Hepatocyte (in vitro differentiated cells): ENCODE measurements at regions not wholly inside any gene's neighbourhood (a gene's known extent, or its start where the extent isn't known, plus 50 kb on each side); places are given as distances from the start of the nearest gene placed in this dataset.

ENCODE experiments used
- DNase-seq: peaks from one replicate; pipeline ENCODE4 v3.0.0-alpha.2; 2016; ENCODE audit warnings: low spot score
- H2AFZ ChIP-seq: fragments of 200-600 bp; sonication (generic); 2 replicates; pipeline ENCODE4 v1.6.0; 2016; ENCODE audit warnings: antibody characterized with exemption, mild to moderate bottlenecking
- H3K27ac ChIP-seq: fragments of 200-600 bp; sonication (generic); 2 replicates; pipeline ENCODE4 v1.5.1; 2016; ENCODE audit warnings: mild to moderate bottlenecking
- H3K27me3 ChIP-seq: fragments of 200-600 bp; sonication (generic); 2 replicates; pipeline ENCODE4 v1.6.1; 2016
- H3K36me3 ChIP-seq: fragments of 200-600 bp; sonication (generic); replicated peaks from 2 replicates; pipeline ENCODE4 v1.5.1; 2016; ENCODE audit warnings: low read depth; ENCODE audit not compliant: insufficient read depth
- H3K4me1 ChIP-seq: fragments of 200-600 bp; sonication (generic); 2 replicates; pipeline ENCODE4 v1.5.1; 2016; ENCODE audit warnings: mild to moderate bottlenecking, moderate library complexity; ENCODE audit not compliant: insufficient read depth
- H3K4me2 ChIP-seq: fragments of 200-600 bp; sonication (generic); 2 replicates; pipeline ENCODE4 v1.6.0; 2016
- H3K4me3 ChIP-seq: fragments of 200-600 bp; sonication (generic); 2 replicates; pipeline ENCODE4 v1.5.1; 2016; ENCODE audit warnings: mild to moderate bottlenecking
- H3K79me2 ChIP-seq: fragments of 200-600 bp; sonication (generic); 2 replicates; pipeline ENCODE4 v1.6.0; 2017; ENCODE audit warnings: mild to moderate bottlenecking
- H3K9me2 ChIP-seq: fragments of 200-600 bp; sonication (generic); replicated peaks from 2 replicates; pipeline ENCODE4 v1.6.0; 2017; ENCODE audit warnings: mild to moderate bottlenecking; ENCODE audit not compliant: insufficient read depth
- H3K9me3 ChIP-seq: fragments of 200-600 bp; sonication (generic); 2 replicates; pipeline ENCODE4 v1.5.1; 2016; ENCODE audit warnings: low read depth, mild to moderate bottlenecking
- H4K20me1 ChIP-seq: fragments of 200-600 bp; sonication (generic); 2 replicates; pipeline ENCODE4 v1.6.0; 2016; ENCODE audit warnings: mild to moderate bottlenecking; ENCODE audit not compliant: insufficient read depth, poor library complexity, severe bottlenecking
- CTCF ChIP-seq: fragments of 200-600 bp; sonication (generic); IDR thresholded peaks from 2 replicates; pipeline ENCODE4 v1.5.1; 2016; ENCODE audit warnings: antibody characterized with exemption, mild to moderate bottlenecking; ENCODE audit not compliant: poor library complexity
- EZH2 ChIP-seq: fragments of 200-600 bp; sonication (generic); IDR thresholded peaks from 2 replicates; pipeline ENCODE4 v1.6.1; 2016; ENCODE audit warnings: antibody characterized with exemption, mild to moderate bottlenecking, borderline replicate concordance
- EZH2phosphoT487 ChIP-seq: fragments of 200-600 bp; sonication (generic); IDR thresholded peaks from one replicate; pipeline ENCODE4 v1.6.1; 2018; ENCODE audit warnings: antibody characterized with exemption, mild to moderate bottlenecking, low read depth, moderate library complexity; ENCODE audit not compliant: unreplicated experiment, severe bottlenecking
- WGBS: methylation state at CpG from one replicate; pipeline ENCODE4 v1.1.6; 2016; ENCODE audit warnings: low lambda C conversion rate; ENCODE audit errors: missing lambda C conversion rate; 5-methylcytosine and 5-hydroxymethylcytosine counted together

GRCh38 chr1:38693759-38694158 is 165.8 kb downstream of the RRAGC start:
- TF ChIP-seq EZH2 = no peak
- no peak for TF ChIP-seq CTCF
- TF ChIP-seq EZH2phosphoT487 = no peak
- Histone ChIP-seq H3K4me3 (no peak overlapping the region), H2AFZ (no peak overlapping the region), H3K79me2 (no peaks in the 10 kb centered on the region), H3K9me3 (no peaks in the 10 kb centered on the region), H3K9me2 (no peaks in the 10 kb centered on the region), H3K36me3 (no peaks in the 10 kb centered on the region), H3K4me1 (no peaks in the 10 kb centered on the region), H4K20me1 (no peaks in the 10 kb centered on the region), H3K27me3 (peaks cover 14% of the 10 kb centered on the region), H3K4me2 (no peak overlapping the region), H3K27ac (no peak overlapping the region)
- DNase-seq = no peak
- 50% methylated on average over 1 of the region's 1 CpG for WGBS

- H3K36me3 ChIP-seq = no peaks in the 10 kb centered on the region
- H3K79me2 ChIP-seq = no peaks in the 10 kb centered on the region
- DNase-seq = no peak
- H3K27me3 ChIP-seq = peaks cover 20% of the 10 kb centered on the region
- no peak overlapping the region for H2AFZ ChIP-seq
- H3K4me1 ChIP-seq = no peaks in the 10 kb centered on the region
- H4K20me1 ChIP-seq = no peaks in the 10 kb centered on the region
- TF ChIP-seq CTCF (no peak), EZH2 (no peak), EZH2phosphoT487 (no peak)
- H3K9me2 ChIP-seq = no peaks in the 10 kb centered on the region
- no peaks in the 10 kb centered on the region for H3K9me3 ChIP-seq
- no peak overlapping the region for H3K4me2 ChIP-seq
- WGBS = 78% methylated on average over 3 of the region's 3 CpGs
- no peak overlapping the region for H3K27ac ChIP-seq
- H3K4me3 ChIP-seq = no peak overlapping the region
These were observed 166.5 kb downstream of the RRAGC start for GRCh38 chr1:38693031-38693430.

- Histone ChIP-seq H3K9me3 (no peaks in the 10 kb centered on the region), H3K79me2 (no peaks in the 10 kb centered on the region), H2AFZ (no peak overlapping the region), H3K4me1 (no peaks in the 10 kb centered on the region), H3K27ac (no peak overlapping the region), H3K4me3 (no peak overlapping the region), H3K4me2 (no peak overlapping the region), H4K20me1 (no peaks in the 10 kb centered on the region), H3K36me3 (no peaks in the 10 kb centered on the region), H3K9me2 (no peaks in the 10 kb centered on the region), H3K27me3 (peaks cover 29% of the 10 kb centered on the region)
- WGBS = 66% methylated on average over 4 of the region's 4 CpGs
- TF ChIP-seq EZH2phosphoT487 (no peak), CTCF (no peak), EZH2 (no peak)
- DNase-seq = no peak
These were observed 168.7 kb downstream of the RRAGC start for GRCh38 chr1:38690790-38691449.

GRCh38 chr1:38686927-38687255 is 172.7 kb downstream of the RRAGC start:
- Histone ChIP-seq H4K20me1 (no peaks in the 10 kb centered on the region), H3K9me3 (no peaks in the 10 kb centered on the region), H3K36me3 (no peaks in the 10 kb centered on the region), H3K27me3 (peaks cover 29% of the 10 kb centered on the region), H3K4me3 (no peak overlapping the region), H3K27ac (no peak overlapping the region), H3K4me1 (no peaks in the 10 kb centered on the region), H3K79me2 (no peaks in the 10 kb centered on the region), H2AFZ (no peak overlapping the region), H3K4me2 (no peak overlapping the region), H3K9me2 (no peaks in the 10 kb centered on the region)
- DNase-seq = no peak
- 31% methylated on average over 2 of the region's 2 CpGs for WGBS
- TF ChIP-seq EZH2phosphoT487 (no peak), CTCF (no peak), EZH2 (no peak)
